ENCODE measurements at regions not wholly inside any gene's neighbourhood (a gene's known extent, or its start where the extent isn't known, plus 50 kb on each side); places are given as distances from the start of the nearest gene placed in this dataset.

DNA sequence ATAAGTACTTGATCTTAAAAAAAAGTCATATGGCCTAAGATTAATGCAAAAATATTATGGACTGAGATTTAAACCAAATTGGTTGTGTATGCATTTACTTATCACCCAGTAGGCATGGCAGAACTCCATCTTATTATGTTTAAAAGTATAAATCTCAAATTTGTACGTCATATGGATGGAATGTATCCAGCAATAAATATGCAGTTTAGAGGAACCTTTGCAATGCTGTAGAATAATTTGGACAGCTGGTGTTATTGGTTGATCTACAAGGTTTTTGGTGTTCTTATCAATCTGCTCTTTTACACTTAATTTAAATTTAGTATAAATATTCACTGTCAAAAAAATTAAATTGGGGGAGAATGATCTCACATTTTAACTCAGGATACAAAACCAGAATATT lies 640.2 kb downstream of the SATB2 start:
- TF ChIP-seq, protein P1, sequence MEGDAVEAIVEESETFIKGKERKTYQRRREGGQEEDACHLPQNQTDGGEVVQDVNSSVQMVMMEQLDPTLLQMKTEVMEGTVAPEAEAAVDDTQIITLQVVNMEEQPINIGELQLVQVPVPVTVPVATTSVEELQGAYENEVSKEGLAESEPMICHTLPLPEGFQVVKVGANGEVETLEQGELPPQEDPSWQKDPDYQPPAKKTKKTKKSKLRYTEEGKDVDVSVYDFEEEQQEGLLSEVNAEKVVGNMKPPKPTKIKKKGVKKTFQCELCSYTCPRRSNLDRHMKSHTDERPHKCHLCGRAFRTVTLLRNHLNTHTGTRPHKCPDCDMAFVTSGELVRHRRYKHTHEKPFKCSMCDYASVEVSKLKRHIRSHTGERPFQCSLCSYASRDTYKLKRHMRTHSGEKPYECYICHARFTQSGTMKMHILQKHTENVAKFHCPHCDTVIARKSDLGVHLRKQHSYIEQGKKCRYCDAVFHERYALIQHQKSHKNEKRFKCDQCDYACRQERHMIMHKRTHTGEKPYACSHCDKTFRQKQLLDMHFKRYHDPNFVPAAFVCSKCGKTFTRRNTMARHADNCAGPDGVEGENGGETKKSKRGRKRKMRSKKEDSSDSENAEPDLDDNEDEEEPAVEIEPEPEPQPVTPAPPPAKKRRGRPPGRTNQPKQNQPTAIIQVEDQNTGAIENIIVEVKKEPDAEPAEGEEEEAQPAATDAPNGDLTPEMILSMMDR (IDR thresholded peaks at IDR 0.05) = no peak
- H3K9me3 Mint-ChIP-seq (ENCODE audit: unreplicated experiment) = peaks cover 7% of the 10 kb centered on the region
- H3K27me3 Mint-ChIP-seq (ENCODE audit: unreplicated experiment) = peaks cover 5% of the 10 kb centered on the region
- H3K36me3 Mint-ChIP-seq (ENCODE audit: unreplicated experiment) = no peaks in the 10 kb centered on the region
- H3K4me1 Mint-ChIP-seq (ENCODE audit: unreplicated experiment) = no peaks in the 10 kb centered on the region
- no peak for DNase-seq (ENCODE audit: extremely low spot score, unreplicated experiment)
- no peak overlapping the region for H3K27ac Mint-ChIP-seq (ENCODE audit: unreplicated experiment)
- no peak overlapping the region for H3K4me3 Mint-ChIP-seq (ENCODE audit: unreplicated experiment)

- TF ChIP-seq, protein P1 (IDR thresholded peaks at IDR 0.05) = no peak
- Mint-ChIP-seq H3K9me3 (ENCODE audit: unreplicated experiment) (no peaks in the 10 kb centered on the region), H3K4me3 (ENCODE audit: unreplicated experiment) (no peak overlapping the region), H3K4me1 (ENCODE audit: unreplicated experiment) (no peaks in the 10 kb centered on the region), H3K36me3 (ENCODE audit: unreplicated experiment) (no peaks in the 10 kb centered on the region), H3K27ac (ENCODE audit: unreplicated experiment) (no peak overlapping the region), H3K27me3 (ENCODE audit: unreplicated experiment) (peaks cover 5% of the 10 kb centered on the region)
- DNase-seq (ENCODE audit: extremely low spot score, unreplicated experiment) = no peak
Measured at GRCh38 chr2:198815626-198816025, 642.1 kb downstream of the SATB2 start.

- no peaks in the 10 kb centered on the region for H3K9me3 Mint-ChIP-seq (ENCODE audit: unreplicated experiment)
- H3K27me3 Mint-ChIP-seq (ENCODE audit: unreplicated experiment) = peaks cover 11% of the 10 kb centered on the region
- H3K36me3 Mint-ChIP-seq (ENCODE audit: unreplicated experiment) = no peaks in the 10 kb centered on the region
- H3K27ac Mint-ChIP-seq (ENCODE audit: unreplicated experiment) = no peak overlapping the region
- H3K4me1 Mint-ChIP-seq (ENCODE audit: unreplicated experiment) = no peaks in the 10 kb centered on the region
- H3K4me3 Mint-ChIP-seq (ENCODE audit: unreplicated experiment) = no peak overlapping the region
- TF ChIP-seq, protein P1 (IDR thresholded peaks at IDR 0.05) = no peak
- no peak for DNase-seq (ENCODE audit: extremely low spot score, unreplicated experiment)
Measured at GRCh38 chr2:198811198-198811597, 646.5 kb downstream of the SATB2 start.

- Mint-ChIP-seq H3K36me3 (ENCODE audit: unreplicated experiment) (no peaks in the 10 kb centered on the region), H3K9me3 (ENCODE audit: unreplicated experiment) (no peaks in the 10 kb centered on the region), H3K27ac (ENCODE audit: unreplicated experiment) (no peak overlapping the region), H3K27me3 (ENCODE audit: unreplicated experiment) (peaks cover 14% of the 10 kb centered on the region), H3K4me1 (ENCODE audit: unreplicated experiment) (no peaks in the 10 kb centered on the region), H3K4me3 (ENCODE audit: unreplicated experiment) (no peak overlapping the region)
- no peak for DNase-seq (ENCODE audit: extremely low spot score, unreplicated experiment)
- TF ChIP-seq, protein P1 (IDR thresholded peaks at IDR 0.05) = no peak
Measured at GRCh38 chr2:198809976-198810375, 647.8 kb downstream of the SATB2 start.

DNA sequence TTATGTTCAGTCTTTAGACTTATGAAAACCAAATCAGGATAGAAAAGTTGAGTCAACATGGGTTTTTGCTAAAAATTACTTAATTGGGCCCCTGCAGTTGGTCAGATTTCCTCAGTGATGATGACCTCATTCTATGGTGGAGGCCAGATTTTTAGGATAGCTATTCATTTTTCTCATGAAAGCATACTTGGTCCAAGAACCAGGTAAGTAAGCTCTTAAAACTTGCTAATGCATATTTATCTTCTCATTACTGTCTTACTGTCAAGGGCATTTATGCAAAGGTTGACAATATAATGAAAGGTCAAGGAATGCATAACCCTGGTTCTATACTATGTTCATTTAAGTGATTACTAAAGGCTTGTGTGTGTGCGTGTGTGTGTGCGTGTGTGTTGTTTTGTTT lies 650.6 kb downstream of the SATB2 start:
- H3K27ac Mint-ChIP-seq (ENCODE audit: unreplicated experiment) = no peak overlapping the region

More for the DNA sequence above, 650.6 kb downstream of the SATB2 start:
- no peak for DNase-seq (ENCODE audit: extremely low spot score, unreplicated experiment)
- Mint-ChIP-seq H3K27me3 (ENCODE audit: unreplicated experiment) (peaks cover 14% of the 10 kb centered on the region), H3K36me3 (ENCODE audit: unreplicated experiment) (no peaks in the 10 kb centered on the region), H3K4me1 (ENCODE audit: unreplicated experiment) (no peaks in the 10 kb centered on the region), H3K9me3 (ENCODE audit: unreplicated experiment) (no peaks in the 10 kb centered on the region), H3K4me3 (ENCODE audit: unreplicated experiment) (no peak overlapping the region)
- TF ChIP-seq, protein P1 (IDR thresholded peaks at IDR 0.05) = no peak

All from osteocyte (in vitro differentiated cells).